ENCODE measurements at regions not wholly inside any gene's neighbourhood (a gene's known extent, or its start where the extent isn't known, plus 50 kb on each side); places are given as distances from the start of the nearest gene placed in this dataset.

GRCh38 chr13:52949742-52950141 lies 78.9 kb upstream of the OLFM4 start:
- TF ChIP-seq POLR2A (IDR thresholded peaks at IDR 0.05) = no peak
- TF ChIP-seq, protein P1, sequence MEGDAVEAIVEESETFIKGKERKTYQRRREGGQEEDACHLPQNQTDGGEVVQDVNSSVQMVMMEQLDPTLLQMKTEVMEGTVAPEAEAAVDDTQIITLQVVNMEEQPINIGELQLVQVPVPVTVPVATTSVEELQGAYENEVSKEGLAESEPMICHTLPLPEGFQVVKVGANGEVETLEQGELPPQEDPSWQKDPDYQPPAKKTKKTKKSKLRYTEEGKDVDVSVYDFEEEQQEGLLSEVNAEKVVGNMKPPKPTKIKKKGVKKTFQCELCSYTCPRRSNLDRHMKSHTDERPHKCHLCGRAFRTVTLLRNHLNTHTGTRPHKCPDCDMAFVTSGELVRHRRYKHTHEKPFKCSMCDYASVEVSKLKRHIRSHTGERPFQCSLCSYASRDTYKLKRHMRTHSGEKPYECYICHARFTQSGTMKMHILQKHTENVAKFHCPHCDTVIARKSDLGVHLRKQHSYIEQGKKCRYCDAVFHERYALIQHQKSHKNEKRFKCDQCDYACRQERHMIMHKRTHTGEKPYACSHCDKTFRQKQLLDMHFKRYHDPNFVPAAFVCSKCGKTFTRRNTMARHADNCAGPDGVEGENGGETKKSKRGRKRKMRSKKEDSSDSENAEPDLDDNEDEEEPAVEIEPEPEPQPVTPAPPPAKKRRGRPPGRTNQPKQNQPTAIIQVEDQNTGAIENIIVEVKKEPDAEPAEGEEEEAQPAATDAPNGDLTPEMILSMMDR (IDR thresholded peaks at IDR 0.05) = no peak

All from suprapubic skin (tissue), 3 donors.